HG02870 (cell line): ENCODE measurements at regions not wholly inside any gene's neighbourhood (a gene's known extent, or its start where the extent isn't known, plus 50 kb on each side); places are given as distances from the start of the nearest gene placed in this dataset.

Experiments
- ATAC-seq: cut with Tn5 transposase; IDR thresholded peaks from one replicate; pipeline ENCODE4 v1.9.1; 2021; ENCODE audit warnings: mild to moderate bottlenecking, moderate library complexity; ENCODE audit not compliant: unreplicated experiment

- no peak for ATAC-seq
These were observed 132.6 kb downstream of the ETS2 start for GRCh38 chr21:38938343-38938742.

GRCh38 chr21:38937844-38938243 lies 132.1 kb downstream of the ETS2 start:
- no peak for ATAC-seq

- ATAC-seq = no peak
These were observed 131.6 kb downstream of the ETS2 start for GRCh38 chr21:38937286-38937790.

- no peak for ATAC-seq
These were observed 130.5 kb downstream of the ETS2 start for GRCh38 chr21:38936240-38936639.

GRCh38 chr21:38933731-38934130 lies 128.0 kb downstream of the ETS2 start:
- ATAC-seq = no peak

- no peak for ATAC-seq
These were observed 125.6 kb downstream of the ETS2 start for GRCh38 chr21:38931291-38931690.

- ATAC-seq = no peak
These were observed 125.1 kb downstream of the ETS2 start for GRCh38 chr21:38930853-38931252.

GRCh38 chr21:38930066-38930465 lies 124.3 kb downstream of the ETS2 start:
- ATAC-seq = no peak

GRCh38 chr21:38929652-38930051 lies 123.9 kb downstream of the ETS2 start:
- no peak for ATAC-seq

GRCh38 chr21:38929142-38929541 lies 123.4 kb downstream of the ETS2 start:
- no peak for ATAC-seq

- ATAC-seq = no peak
These were observed 122.0 kb downstream of the ETS2 start for GRCh38 chr21:38927776-38928175.

- ATAC-seq = no peak
These were observed 120.2 kb downstream of the ETS2 start for GRCh38 chr21:38925923-38926322.

GRCh38 chr21:38925478-38925877 lies 119.7 kb downstream of the ETS2 start:
- ATAC-seq = no peak

- no peak for ATAC-seq
These were observed 119.2 kb downstream of the ETS2 start for GRCh38 chr21:38924954-38925353.

GRCh38 chr21:38923429-38923828 lies 117.7 kb downstream of the ETS2 start:
- no peak for ATAC-seq

GRCh38 chr21:38922474-38923235 lies 116.9 kb downstream of the ETS2 start:
- ATAC-seq = no peak

GRCh38 chr21:38921511-38922251 lies 116.0 kb downstream of the ETS2 start:
- ATAC-seq = no peak

GRCh38 chr21:38920631-38921398 lies 115.1 kb downstream of the ETS2 start:
- ATAC-seq = no peak

- ATAC-seq = no peak
These were observed 113.0 kb downstream of the ETS2 start for GRCh38 chr21:38918607-38919346.

GRCh38 chr21:38917043-38917774 lies 111.5 kb downstream of the ETS2 start:
- ATAC-seq = no peak
